Activated CD8-positive, alpha-beta memory T cell treated with anti-CD3 and anti-CD28 coated beads for 36 hours (primary cell): ENCODE measurements at regions not wholly inside any gene's neighbourhood (a gene's known extent, or its start where the extent isn't known, plus 50 kb on each side); places are given as distances from the start of the nearest gene placed in this dataset.
"Not testable (repeated sequence)": the region's sequence is repeated elsewhere in the genome, so short reads cannot be mapped to it uniquely, and the experiment has no call there.

Experiments
- CTCF ChIA-PET: fragments of 350-600 bp; sonication (Branson Sonifier 250); formaldehyde crosslinking; loops from one replicate; lab custom pipeline; 2021; ENCODE audit warnings: antibody characterized with exemption; lab: Charles Lee
- POLR2A ChIA-PET: fragments of 350-600 bp; sonication (Branson Sonifier 250); formaldehyde crosslinking; loops from one replicate; lab custom pipeline; 2021; ENCODE audit warnings: antibody characterized with exemption; lab: Charles Lee

GRCh38 chr18:961644-962355 lies 57.1 kb downstream of the ADCYAP1 start:
- CTCF ChIA-PET, result interaction anchor here (0.9 kb wide), 1 partner anchor 97 kb away, joined by 3 read pairs; no protein-coding TSS in a partner anchor
- POLR2A ChIA-PET, result no interaction called here

- CTCF ChIA-PET, result no interaction called here
Observed at GRCh38 chr18:963276-963675, 58.6 kb downstream of the ADCYAP1 start.

GRCh38 chr18:965921-966758 lies 61.5 kb downstream of the ADCYAP1 start:
- ChIA-PET CTCF (no interaction called here), POLR2A (no interaction called here)

More at GRCh38 chr18:963276-963675, 58.6 kb downstream of the ADCYAP1 start:
- POLR2A ChIA-PET, result no interaction called here

DNA sequence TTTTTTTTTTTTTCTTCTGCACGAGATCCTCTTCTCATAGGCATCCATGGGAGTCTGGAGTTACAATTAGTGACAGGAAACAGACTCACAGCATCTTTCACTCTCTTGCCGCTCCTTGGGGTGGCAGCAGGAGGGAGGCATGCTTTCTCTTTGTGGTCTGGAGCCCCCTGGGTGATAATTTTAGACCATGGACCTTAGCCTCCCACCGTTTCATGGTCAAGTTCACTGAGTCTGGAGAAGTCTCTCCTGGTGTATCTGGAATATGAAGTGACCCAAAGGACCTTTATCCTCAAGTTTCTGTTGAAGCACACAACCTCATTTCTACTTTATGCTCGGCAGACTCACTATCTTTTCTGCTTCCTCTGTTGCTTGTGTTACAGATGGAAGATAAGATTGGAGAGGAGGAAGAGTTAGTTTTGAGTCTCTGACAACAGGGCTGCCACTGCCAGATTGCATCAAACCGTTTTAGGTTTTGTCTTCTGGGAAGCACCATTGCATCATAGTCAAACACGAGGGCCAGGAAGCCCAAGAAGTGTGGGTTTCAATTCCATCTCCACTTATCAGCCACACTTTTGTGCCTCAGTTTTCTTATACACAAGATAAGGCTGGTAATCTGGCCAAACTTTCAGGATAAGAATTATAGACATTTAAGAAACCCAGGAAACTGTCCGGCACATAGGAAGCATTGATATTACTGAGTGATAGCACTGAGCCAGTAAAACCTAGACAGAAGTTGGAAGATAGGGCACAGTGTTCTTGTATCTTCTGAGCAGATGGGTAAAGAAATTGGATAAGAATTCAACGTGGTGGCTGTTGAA lies 62.3 kb downstream of the ADCYAP1 start:
- POLR2A ChIA-PET, result no interaction called here
- CTCF ChIA-PET, result no interaction called here

GRCh38 chr18:968910-969309 lies 64.2 kb downstream of the ADCYAP1 start:
- CTCF ChIA-PET, result not testable (repeated sequence)

GRCh38 chr18:969311-969710 lies 64.6 kb downstream of the ADCYAP1 start:
- POLR2A ChIA-PET, CTCF ChIA-PET: not testable (repeated sequence)

More at GRCh38 chr18:968910-969309, 64.2 kb downstream of the ADCYAP1 start:
- POLR2A ChIA-PET, result not testable (repeated sequence)

DNA sequence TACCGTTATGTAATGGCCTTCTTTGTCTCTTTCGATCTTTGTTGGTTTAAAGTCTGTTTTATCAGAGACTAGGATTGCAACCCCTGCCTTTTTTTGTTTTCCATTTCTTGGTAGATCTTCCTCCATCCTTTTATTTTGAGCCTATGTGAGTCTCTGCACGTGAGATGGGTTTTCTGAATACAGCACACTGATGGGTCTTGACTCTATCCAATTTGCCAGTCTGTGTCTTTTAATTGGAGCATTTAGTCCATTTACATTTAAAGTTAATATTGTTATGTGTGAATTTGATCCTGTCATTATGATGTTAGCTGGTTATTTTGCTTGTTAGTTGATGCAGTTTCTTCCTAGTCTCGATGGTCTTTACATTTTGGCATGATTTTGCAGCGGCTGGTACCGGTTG lies 69.9 kb downstream of the ADCYAP1 start:
- CTCF ChIA-PET, POLR2A ChIA-PET: not testable (repeated sequence)

DNA sequence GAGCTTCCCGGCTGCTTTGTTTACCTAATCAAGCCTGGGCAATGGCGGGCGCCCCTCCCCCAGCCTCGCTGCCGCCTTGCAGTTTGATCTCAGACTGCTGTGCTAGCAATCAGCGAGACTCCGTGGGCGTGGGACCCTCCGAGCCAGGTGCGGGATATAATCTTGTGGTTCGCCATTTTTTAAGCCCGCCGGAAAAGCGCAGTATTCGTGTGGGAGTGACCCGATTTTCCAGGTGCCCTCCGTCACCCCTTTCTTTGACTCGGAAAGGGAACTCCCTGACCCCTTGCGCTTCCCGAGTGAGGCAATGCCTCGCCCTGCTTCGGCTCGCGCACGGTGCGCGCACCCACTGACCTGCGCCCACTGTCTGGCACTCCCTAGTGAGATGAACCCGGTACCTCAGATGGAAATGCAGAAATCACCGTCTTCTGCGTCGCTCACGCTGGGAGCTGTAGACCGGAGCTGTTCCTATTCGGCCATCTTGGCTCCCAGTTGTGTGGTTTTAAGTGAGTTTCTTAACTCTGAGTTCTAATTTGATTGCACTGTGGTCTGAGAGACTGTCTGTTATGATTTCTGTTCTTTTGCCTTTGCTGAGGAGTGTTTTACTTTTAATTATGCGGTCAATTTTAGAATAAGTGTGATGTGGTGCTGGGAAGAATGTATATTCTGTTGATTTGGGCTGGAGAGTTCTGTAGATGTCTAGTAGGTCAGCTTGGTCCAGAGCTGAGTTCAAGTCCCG lies 71.9 kb downstream of the ADCYAP1 start:
- CTCF ChIA-PET, POLR2A ChIA-PET: not testable (repeated sequence)

GRCh38 chr18:977327-977726 lies 72.7 kb downstream of the ADCYAP1 start:
- POLR2A ChIA-PET, CTCF ChIA-PET: not testable (repeated sequence)

GRCh38 chr18:977732-978131 lies 73.1 kb downstream of the ADCYAP1 start:
- CTCF ChIA-PET, POLR2A ChIA-PET: not testable (repeated sequence)

DNA sequence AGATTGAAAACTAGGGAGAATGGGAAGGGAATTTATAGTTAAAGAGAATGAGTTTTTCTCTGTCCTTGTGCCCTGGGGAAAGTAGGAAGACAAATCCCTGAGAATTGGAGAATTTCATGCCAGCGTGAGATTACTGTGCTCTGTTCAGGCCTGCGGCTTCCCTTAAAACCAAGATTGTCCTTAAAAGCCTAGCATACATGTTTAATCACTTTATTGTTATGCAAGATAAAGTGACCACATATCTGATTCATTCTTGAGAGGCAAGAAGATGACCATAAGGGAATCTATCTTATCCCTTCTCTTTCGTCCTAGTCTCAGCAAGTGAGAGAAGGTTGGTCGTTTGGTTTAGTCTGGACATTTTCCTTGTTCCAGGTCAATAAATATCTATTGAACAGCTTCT lies 75.9 kb downstream of the ADCYAP1 start:
- POLR2A ChIA-PET, result no interaction called here

DNA sequence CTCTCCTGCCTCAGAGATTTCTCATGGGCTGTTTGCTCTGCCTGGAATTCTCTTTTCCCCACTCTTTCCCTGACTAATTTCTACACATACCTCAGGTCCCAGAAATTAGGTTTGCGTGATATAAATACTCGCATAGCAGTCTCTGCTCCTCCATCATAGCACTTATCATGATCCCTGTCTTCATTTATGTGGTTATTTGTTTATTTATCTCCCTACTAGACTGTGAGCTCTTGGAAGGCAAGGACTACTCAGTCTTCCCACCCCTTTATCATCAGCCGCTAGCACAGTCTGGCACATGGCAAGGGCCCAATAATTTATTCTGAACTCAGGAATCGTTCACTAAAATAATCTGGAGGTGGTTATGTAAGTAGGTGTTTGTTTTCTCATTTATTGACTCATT lies 79.3 kb downstream of the ADCYAP1 start:
- ChIA-PET POLR2A (no interaction called here), CTCF (no interaction called here)

More for the DNA sequence above, 75.9 kb downstream of the ADCYAP1 start:
- CTCF ChIA-PET, result no interaction called here

DNA sequence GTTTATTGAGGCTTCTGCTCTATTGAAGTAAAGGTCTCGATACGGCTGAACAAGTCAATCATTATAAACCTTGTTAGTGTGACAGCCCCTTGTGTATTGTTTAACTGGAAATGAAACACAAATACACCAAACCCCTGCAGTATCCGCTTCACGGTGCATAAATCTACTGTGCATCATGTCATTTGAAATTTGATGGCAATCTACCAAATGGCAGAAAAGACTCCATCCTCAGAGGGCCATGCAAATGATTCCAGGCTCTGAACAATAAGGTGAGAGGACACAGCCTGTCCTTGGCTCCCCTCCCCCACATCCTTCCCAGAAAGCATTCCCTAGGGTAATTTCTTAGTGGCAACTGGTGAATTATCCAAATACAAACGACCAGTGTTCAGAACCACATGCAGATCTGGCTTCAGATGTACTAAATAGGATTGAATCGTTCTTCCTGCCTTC lies 80.6 kb downstream of the ADCYAP1 start:
- CTCF ChIA-PET, result no interaction called here
- POLR2A ChIA-PET, result no interaction called here

DNA sequence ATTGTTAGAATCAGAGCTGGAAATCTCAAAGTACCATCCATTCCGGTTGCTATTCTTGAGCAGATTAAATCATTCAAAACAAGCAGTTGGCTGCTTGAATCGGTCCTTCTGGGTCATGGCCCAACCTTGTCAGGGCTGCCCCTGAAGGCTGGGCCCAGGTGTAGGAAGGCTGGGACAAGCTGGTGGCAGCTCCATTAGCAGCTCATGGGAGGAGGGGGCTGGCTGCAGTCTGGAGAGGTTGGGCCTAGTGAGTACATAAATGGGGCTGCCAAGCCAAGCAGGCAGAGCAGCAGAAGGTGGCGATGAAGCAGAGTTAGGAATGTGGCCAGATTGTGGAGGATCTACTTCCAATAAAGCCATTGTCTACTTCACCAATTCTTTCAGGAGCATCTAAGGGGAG lies 81.4 kb downstream of the ADCYAP1 start:
- POLR2A ChIA-PET, result no interaction called here
- CTCF ChIA-PET, result no interaction called here

GRCh38 chr18:986552-986951 lies 81.9 kb downstream of the ADCYAP1 start:
- POLR2A ChIA-PET, result no interaction called here
- CTCF ChIA-PET, result no interaction called here

- CTCF ChIA-PET, result no interaction called here
- POLR2A ChIA-PET, result no interaction called here
Observed at GRCh38 chr18:987325-988186, 82.9 kb downstream of the ADCYAP1 start.

DNA sequence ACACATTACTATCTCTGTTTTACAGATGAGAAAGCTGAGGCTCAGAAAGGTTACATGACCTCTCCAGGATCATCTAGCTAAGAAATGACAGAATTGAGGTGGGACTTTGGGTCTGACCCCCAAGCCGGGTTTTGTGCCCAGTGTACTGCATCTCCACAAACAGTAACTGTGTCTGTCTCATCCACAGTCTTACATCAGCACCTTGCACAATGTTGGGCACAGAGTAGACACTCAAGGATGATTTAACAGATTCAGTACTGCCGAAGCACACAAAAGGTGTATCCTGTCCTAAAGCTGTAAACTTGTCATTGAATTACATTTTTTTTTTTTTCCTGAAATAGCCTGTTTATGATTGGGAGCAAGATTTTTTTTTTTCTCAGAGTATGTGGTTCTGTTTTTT lies 84.8 kb downstream of the ADCYAP1 start:
- CTCF ChIA-PET, result no interaction called here

DNA sequence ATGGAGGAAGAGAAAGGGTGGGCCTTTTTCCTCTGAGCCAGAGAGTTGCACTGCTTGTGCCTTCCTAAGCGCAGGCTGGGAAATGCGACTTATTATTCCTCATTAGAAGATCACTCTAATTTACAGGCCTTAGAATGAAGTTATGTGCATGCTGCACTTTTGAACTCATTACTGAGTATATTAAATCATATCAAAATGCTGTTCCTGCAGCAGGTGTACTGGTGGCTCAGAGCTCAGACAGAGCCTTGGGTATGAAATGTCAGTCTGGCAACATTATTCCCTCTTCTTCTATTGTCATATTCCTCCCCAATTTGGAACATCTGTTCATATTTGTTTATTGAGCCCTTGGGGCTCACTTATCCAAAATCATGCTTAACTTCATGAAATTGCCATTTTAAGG lies 85.5 kb downstream of the ADCYAP1 start:
- POLR2A ChIA-PET, result no interaction called here
- CTCF ChIA-PET, result no interaction called here

More for the DNA sequence above, 84.8 kb downstream of the ADCYAP1 start:
- POLR2A ChIA-PET, result no interaction called here
